ENCODE measurements at regions not wholly inside any gene's neighbourhood (a gene's known extent, or its start where the extent isn't known, plus 50 kb on each side); places are given as distances from the start of the nearest gene placed in this dataset.

DNA sequence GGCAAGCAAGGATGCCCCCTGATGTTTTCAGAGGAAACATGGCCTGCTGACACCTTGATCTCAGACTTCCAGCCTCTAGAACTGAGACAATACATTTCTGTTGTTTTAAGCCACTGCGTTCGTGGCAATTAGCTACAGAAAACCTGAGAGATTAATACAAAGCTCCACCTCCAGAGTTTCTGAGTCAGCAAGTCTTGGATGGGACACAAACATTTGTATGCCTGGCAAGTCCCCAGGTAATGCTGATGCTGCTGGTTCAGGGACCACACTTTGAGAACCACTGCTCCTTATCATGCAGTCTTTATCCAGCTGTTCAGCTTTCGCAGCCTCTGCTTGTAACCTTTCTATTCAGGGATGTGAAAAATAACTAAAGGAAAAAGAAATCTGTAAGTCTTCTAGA lies 565.7 kb upstream of the PLXNA2 start:
- TF ChIP-seq FOXP2 (optimal IDR thresholded peaks at IDR 0.05; ENCODE audit: borderline replicate concordance, extremely low read depth, extremely low read length, insufficient read depth) (no peak), POLR2AphosphoS5 (IDR thresholded peaks at IDR 0.05; ENCODE audit: low read depth, low read length) (no peak), TAF1 (IDR thresholded peaks at IDR 0.05; ENCODE audit: borderline replicate concordance, insufficient read depth, low read length) (no peak), SIN3A (IDR thresholded peaks at IDR 0.05; ENCODE audit: borderline replicate concordance, insufficient read depth, low read length) (no peak)

Measured in PFSK-1 (cell line).